ENCODE measurements at regions not wholly inside any gene's neighbourhood (a gene's known extent, or its start where the extent isn't known, plus 50 kb on each side); places are given as distances from the start of the nearest gene placed in this dataset.

DNA sequence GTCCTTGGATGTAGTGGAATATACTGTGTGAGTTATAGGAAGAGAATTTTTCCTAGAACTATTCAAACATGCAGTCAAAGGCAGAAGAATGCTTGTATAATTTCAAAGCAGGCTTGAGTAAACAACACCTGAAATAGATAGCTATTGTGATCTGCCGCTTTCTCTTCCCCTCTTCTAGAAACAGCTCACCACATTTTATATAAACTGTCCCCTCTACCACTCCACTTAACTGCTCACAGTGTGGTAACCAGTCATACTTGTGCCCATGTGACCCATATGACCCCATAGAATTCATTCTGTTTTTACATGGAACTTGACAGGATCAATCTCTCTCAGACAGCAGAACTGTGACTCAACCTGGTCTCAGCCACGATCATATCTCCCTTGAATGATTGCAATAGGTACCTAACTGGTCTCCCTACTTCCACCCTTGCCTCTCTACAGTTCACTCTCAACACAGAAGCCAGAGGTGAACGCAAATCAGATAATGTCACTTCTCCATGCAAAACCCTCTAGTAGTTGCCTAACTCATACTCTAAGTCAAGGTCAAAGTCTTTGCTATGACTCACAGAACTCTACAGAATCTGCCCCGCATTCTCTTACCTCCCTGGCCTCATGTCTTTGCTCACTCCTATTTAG is 85.6 kb upstream of the EFHC2 start:
- Histone ChIP-seq H3K79me2 (ENCODE audit: insufficient read depth, low read length) (no peaks in the 10 kb centered on the region), H3K4me3 (ENCODE audit: insufficient read depth, low read depth, low read length) (no peak overlapping the region), H3K4me1 (ENCODE audit: insufficient read depth, low read length) (no peaks in the 10 kb centered on the region), H2AFZ (ENCODE audit: low read depth, low read length) (no peak overlapping the region), H3K36me3 (ENCODE audit: insufficient read depth, low read length) (no peaks in the 10 kb centered on the region), H3K4me2 (ENCODE audit: low read length) (no peak overlapping the region), H3K27ac (ENCODE audit: low read depth, low read length) (no peak overlapping the region), H4K20me1 (ENCODE audit: insufficient read depth, low read length) (no peaks in the 10 kb centered on the region), H3K9ac (ENCODE audit: low read length) (no peak overlapping the region), H3K27me3 (ENCODE audit: insufficient read depth, low read length) (no peaks in the 10 kb centered on the region), H3K9me3 (ENCODE audit: insufficient read depth, low read depth, low read length) (no peaks in the 10 kb centered on the region)
- FAIRE-seq (no peak), DNase-seq (ENCODE audit: low read depth) (no peak)
- Mint-ChIP-seq H3K9me3 (ENCODE audit: unreplicated experiment) (no peaks in the 10 kb centered on the region), H3K4me3 (ENCODE audit: unreplicated experiment) (no peak overlapping the region), H3K27ac (ENCODE audit: unreplicated experiment) (peak overlapping the region; percentile 22), H3K27me3 (ENCODE audit: low read depth, unreplicated experiment) (no peaks in the 10 kb centered on the region), H3K4me1 (ENCODE audit: low read depth, unreplicated experiment) (peaks cover 15% of the 10 kb centered on the region), H3K36me3 (ENCODE audit: low read depth, unreplicated experiment) (no peaks in the 10 kb centered on the region)
- TF ChIP-seq CTCF (IDR thresholded peaks at IDR 0.05; ENCODE audit: insufficient read depth, low read depth, low read length): no peak
- no peak for TF ChIP-seq EZH2 (IDR thresholded peaks at IDR 0.05; ENCODE audit: insufficient read depth, low read length)

DNA sequence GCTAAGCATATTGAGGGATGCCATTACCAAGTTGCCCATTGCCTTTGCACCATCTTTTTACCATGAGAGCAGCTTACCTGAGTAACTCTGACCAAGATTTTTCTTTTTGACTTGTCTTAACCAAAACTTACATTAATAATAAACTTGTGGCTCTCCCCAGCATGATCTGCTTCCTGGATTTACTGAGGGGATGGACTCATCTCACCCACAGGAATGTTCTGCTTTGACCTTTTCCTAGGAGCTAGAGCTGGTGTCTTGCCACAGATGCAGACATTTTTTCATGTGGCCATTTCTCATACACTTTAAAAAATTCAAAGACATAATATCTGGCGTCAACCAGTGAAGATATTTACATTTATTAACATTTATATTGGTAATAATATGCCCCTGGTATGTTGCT is 79.2 kb upstream of the EFHC2 start:
- Mint-ChIP-seq H3K36me3 (ENCODE audit: low read depth, unreplicated experiment) (no peaks in the 10 kb centered on the region), H3K4me1 (ENCODE audit: low read depth, unreplicated experiment) (peaks cover 6% of the 10 kb centered on the region), H3K27ac (ENCODE audit: unreplicated experiment) (no peak overlapping the region), H3K4me3 (ENCODE audit: unreplicated experiment) (no peak overlapping the region), H3K9me3 (ENCODE audit: unreplicated experiment) (no peaks in the 10 kb centered on the region), H3K27me3 (ENCODE audit: low read depth, unreplicated experiment) (no peaks in the 10 kb centered on the region)
- H3K4me2 ChIP-seq (ENCODE audit: low read length): no peak overlapping the region
- H3K9ac ChIP-seq (ENCODE audit: low read length): no peak overlapping the region
- DNase-seq (ENCODE audit: low read depth) (peak; percentile 11), FAIRE-seq (no peak)
- no peak overlapping the region for H2AFZ ChIP-seq (ENCODE audit: low read depth, low read length)
- H4K20me1 ChIP-seq (ENCODE audit: insufficient read depth, low read length): no peaks in the 10 kb centered on the region
- H3K27ac ChIP-seq (ENCODE audit: low read depth, low read length): no peak overlapping the region
- no peak for TF ChIP-seq EZH2 (IDR thresholded peaks at IDR 0.05; ENCODE audit: insufficient read depth, low read length)
- TF ChIP-seq CTCF (IDR thresholded peaks at IDR 0.05; ENCODE audit: insufficient read depth, low read depth, low read length): no peak
- no peaks in the 10 kb centered on the region for H3K79me2 ChIP-seq (ENCODE audit: insufficient read depth, low read length)
- H3K27me3 ChIP-seq (ENCODE audit: insufficient read depth, low read length): peaks cover 2% of the 10 kb centered on the region
- no peaks in the 10 kb centered on the region for H3K9me3 ChIP-seq (ENCODE audit: insufficient read depth, low read depth, low read length)
- no peaks in the 10 kb centered on the region for H3K4me1 ChIP-seq (ENCODE audit: insufficient read depth, low read length)
- H3K36me3 ChIP-seq (ENCODE audit: insufficient read depth, low read length): no peaks in the 10 kb centered on the region
- no peak overlapping the region for H3K4me3 ChIP-seq (ENCODE audit: insufficient read depth, low read depth, low read length)

DNA sequence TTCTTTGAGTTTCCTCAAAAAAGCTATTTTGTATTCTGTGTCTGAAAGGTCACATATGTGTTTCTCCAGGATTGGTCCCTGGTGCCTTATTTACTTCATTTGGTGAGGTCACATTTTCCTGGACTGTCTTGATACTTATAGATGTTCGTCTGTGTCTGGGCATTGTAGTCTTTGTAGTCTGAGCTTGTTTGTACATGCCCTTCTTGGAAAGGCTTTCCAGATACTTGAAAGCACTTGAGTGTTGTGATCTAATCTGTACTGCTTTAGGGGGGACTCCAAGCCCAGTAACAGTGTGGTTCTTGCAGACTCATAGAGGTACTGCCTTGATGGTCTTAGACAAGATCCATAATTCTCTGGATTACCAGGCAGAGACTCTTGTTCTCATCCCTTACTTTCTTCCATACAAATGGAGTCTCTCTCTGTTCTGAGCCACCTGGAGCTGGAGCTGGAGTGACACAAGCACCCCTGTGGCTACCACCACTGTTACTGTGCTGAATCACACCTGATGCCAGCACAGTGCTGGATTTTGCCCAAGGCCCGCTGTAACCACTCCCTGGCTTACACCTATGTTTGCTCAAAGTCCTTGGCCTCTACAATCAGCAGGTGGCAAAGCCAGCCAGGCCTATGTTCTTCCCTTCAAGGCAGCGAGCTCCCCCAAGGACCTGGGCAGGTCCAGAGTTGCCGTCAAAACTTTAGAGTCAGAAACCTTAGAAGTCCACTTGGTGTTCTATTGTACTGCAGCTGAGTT is 72.3 kb upstream of the EFHC2 start:
- Histone ChIP-seq H3K4me3 (ENCODE audit: insufficient read depth, low read depth, low read length) (no peak overlapping the region), H3K36me3 (ENCODE audit: insufficient read depth, low read length) (no peaks in the 10 kb centered on the region), H3K79me2 (ENCODE audit: insufficient read depth, low read length) (no peaks in the 10 kb centered on the region), H3K27ac (ENCODE audit: low read depth, low read length) (no peak overlapping the region), H3K27me3 (ENCODE audit: insufficient read depth, low read length) (no peaks in the 10 kb centered on the region), H3K9ac (ENCODE audit: low read length) (no peak overlapping the region), H3K4me1 (ENCODE audit: insufficient read depth, low read length) (no peaks in the 10 kb centered on the region), H4K20me1 (ENCODE audit: insufficient read depth, low read length) (no peaks in the 10 kb centered on the region), H2AFZ (ENCODE audit: low read depth, low read length) (no peak overlapping the region), H3K4me2 (ENCODE audit: low read length) (no peak overlapping the region), H3K9me3 (ENCODE audit: insufficient read depth, low read depth, low read length) (no peaks in the 10 kb centered on the region)
- no peaks in the 10 kb centered on the region for H3K36me3 Mint-ChIP-seq (ENCODE audit: low read depth, unreplicated experiment)
- no peak for DNase-seq (ENCODE audit: low read depth)
- H3K27ac Mint-ChIP-seq (ENCODE audit: unreplicated experiment): no peak overlapping the region
- H3K9me3 Mint-ChIP-seq (ENCODE audit: unreplicated experiment): peaks cover 2% of the 10 kb centered on the region
- no peaks in the 10 kb centered on the region for H3K4me1 Mint-ChIP-seq (ENCODE audit: low read depth, unreplicated experiment)
- TF ChIP-seq CTCF (IDR thresholded peaks at IDR 0.05; ENCODE audit: insufficient read depth, low read depth, low read length): no peak
- TF ChIP-seq EZH2 (IDR thresholded peaks at IDR 0.05; ENCODE audit: insufficient read depth, low read length): no peak
- no peak overlapping the region for H3K4me3 Mint-ChIP-seq (ENCODE audit: unreplicated experiment)
- H3K27me3 Mint-ChIP-seq (ENCODE audit: low read depth, unreplicated experiment): no peaks in the 10 kb centered on the region
- no peak for FAIRE-seq

Measured in astrocyte (in vitro differentiated cells and primary cell).